Transverse colon (tissue), 1 donor: ENCODE measurements at regions not wholly inside any gene's neighbourhood (a gene's known extent, or its start where the extent isn't known, plus 50 kb on each side); places are given as distances from the start of the nearest gene placed in this dataset.

Source experiments
- EP300 ChIP-seq: sonication (generic); formaldehyde crosslinking; IDR thresholded peaks from one replicate; pipeline ENCODE4 v1.6.1; 2017; ENCODE audit warnings: antibody characterized with exemption, low read depth
- POLR2A ChIP-seq: fragments of 450-650 bp; IDR thresholded peaks from one replicate; pipeline ENCODE4 v1.6.1; 2016; ENCODE audit warnings: antibody characterized with exemption, mild to moderate bottlenecking, moderate library complexity

DNA sequence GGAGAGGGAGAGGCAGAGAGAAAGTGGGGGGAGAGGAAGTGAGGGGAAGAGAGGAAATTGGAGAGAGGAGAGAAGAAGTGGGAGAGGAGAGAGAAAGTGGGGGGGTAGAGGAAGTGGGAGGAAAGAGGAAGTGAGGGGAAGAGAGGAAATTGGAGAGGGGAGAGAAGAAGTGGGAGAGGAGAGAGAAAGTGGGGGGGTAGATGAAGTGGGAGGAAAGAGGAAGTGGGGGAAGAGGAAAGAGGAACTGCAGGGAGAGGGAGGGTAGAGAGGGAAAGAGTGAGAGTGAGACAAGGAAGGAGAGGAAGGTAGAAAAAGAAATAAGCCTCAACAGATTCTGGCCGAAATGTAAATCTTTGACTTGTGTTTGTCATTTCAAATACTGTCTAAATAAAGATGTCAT is 146.6 kb downstream of the KLF12 start:
- no peak for TF ChIP-seq EP300
- no peak for TF ChIP-seq POLR2A
